ENCODE measurements at regions not wholly inside any gene's neighbourhood (a gene's known extent, or its start where the extent isn't known, plus 50 kb on each side); places are given as distances from the start of the nearest gene placed in this dataset.

DNA sequence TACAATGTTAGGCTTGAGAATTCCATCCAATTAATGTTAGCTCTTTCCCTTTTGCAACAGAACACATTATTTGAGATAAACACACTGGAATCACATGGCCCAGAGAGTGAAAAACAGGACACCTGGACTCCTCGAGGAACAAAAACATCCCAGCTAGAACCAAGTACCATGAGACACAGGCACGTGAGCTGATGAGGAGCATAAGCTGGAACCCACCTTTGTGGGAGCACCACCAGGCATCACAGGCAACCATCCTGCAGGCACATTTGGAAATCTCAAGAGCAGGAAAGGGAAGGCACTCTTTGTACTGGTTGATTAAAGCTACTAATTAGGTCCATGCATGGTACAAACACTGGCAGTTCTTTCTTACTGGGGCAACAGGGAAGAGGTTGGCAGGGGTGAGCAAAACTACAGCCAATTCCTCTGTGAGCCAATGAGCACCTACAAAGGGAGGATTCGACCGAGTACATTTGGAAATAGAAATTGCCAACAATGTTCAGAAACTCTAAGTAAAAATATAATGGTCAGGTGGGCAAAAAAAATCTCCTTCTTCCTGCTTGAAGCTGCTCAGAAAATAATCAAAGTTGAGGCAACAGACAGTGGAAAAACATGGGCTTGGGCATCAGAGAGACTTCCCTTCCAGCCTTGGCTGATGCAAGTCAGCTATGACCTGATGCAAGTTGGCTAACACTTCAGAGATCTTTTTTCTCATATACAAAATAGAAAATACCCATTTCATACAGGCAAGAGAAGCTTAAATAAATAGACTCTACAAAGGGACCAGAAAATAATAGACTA is 216.7 kb downstream of the NUAK1 start:
- H3K27me3 Mint-ChIP-seq (ENCODE audit: low read depth in 2 of 2) = peaks cover 9 to 15% of the 10 kb centered on the region in 2 donors
- H3K4me1 ChIP-seq (ENCODE audit: control insufficient read depth, insufficient read depth, low read length) = no peaks in the 10 kb centered on the region
- no peak overlapping the region for H3K27ac Mint-ChIP-seq
- no peak for ATAC-seq
- no peak overlapping the region for H3K4me3 ChIP-seq (ENCODE audit: low read length)
- no peak overlapping the region for H3K27ac ChIP-seq (ENCODE audit: low read length)
- no peaks in the 10 kb centered on the region for H3K36me3 Mint-ChIP-seq
- no peak overlapping the region for H3K4me3 Mint-ChIP-seq
- H3K27me3 ChIP-seq (ENCODE audit: control insufficient read depth, insufficient read depth, low read length) = no peaks in the 10 kb centered on the region
- DNase-seq = no peak
- intact Hi-C loops (cut with micrococcal nuclease) = no loop called here
- TF ChIP-seq, protein P1, sequence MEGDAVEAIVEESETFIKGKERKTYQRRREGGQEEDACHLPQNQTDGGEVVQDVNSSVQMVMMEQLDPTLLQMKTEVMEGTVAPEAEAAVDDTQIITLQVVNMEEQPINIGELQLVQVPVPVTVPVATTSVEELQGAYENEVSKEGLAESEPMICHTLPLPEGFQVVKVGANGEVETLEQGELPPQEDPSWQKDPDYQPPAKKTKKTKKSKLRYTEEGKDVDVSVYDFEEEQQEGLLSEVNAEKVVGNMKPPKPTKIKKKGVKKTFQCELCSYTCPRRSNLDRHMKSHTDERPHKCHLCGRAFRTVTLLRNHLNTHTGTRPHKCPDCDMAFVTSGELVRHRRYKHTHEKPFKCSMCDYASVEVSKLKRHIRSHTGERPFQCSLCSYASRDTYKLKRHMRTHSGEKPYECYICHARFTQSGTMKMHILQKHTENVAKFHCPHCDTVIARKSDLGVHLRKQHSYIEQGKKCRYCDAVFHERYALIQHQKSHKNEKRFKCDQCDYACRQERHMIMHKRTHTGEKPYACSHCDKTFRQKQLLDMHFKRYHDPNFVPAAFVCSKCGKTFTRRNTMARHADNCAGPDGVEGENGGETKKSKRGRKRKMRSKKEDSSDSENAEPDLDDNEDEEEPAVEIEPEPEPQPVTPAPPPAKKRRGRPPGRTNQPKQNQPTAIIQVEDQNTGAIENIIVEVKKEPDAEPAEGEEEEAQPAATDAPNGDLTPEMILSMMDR (IDR thresholded peaks at IDR 0.05) = no peak
- no peaks in the 10 kb centered on the region for H3K9me3 ChIP-seq (ENCODE audit: control insufficient read depth, insufficient read depth, low read length)
- no peaks in the 10 kb centered on the region for H3K36me3 ChIP-seq (ENCODE audit: control insufficient read depth, insufficient read depth, low read length)
- no peaks in the 10 kb centered on the region for H3K4me1 Mint-ChIP-seq
- 88% methylated on average over 4 of the region's 4 CpGs for WGBS (ENCODE audit: insufficient coverage)
- no peaks in the 10 kb centered on the region for H3K9me3 Mint-ChIP-seq

DNA sequence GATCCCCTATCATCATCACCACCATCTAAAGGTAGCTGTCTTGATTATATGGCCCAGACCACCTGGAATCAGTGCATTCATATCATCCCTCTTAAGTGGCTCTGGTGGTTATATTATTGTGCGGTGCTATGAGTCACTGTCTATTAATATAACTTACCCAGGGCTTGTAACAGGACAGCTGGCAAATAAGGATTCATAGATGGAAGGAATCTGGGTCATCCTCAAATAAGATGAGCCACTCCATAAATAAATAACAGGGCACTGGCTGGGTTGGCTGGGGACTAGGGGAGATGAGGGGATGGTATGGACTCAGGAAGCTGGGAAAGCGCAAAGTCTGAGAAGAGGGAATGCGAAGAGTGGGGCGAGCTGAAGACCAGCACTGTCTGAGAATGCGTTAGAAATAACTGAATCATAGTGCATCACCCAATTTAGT is 216.1 kb downstream of the NUAK1 start:
- H3K9me3 ChIP-seq (ENCODE audit: control insufficient read depth, insufficient read depth, low read length) = no peaks in the 10 kb centered on the region
- DNase-seq (no peak), ATAC-seq (no peak)
- Mint-ChIP-seq H3K27me3 (ENCODE audit: low read depth in 2 of 2) (peaks cover 9 to 17% of the 10 kb centered on the region in 2 donors), H3K27ac (no peak overlapping the region), H3K4me3 (no peak overlapping the region), H3K36me3 (no peaks in the 10 kb centered on the region), H3K4me1 (no peaks in the 10 kb centered on the region), H3K9me3 (peaks cover 0 to under 1% of the 10 kb centered on the region in 2 donors)
- intact Hi-C loops (cut with micrococcal nuclease) = no loop called here
- no peak overlapping the region for H3K27ac ChIP-seq (ENCODE audit: low read length)
- no peaks in the 10 kb centered on the region for H3K27me3 ChIP-seq (ENCODE audit: control insufficient read depth, insufficient read depth, low read length)
- no peaks in the 10 kb centered on the region for H3K36me3 ChIP-seq (ENCODE audit: control insufficient read depth, insufficient read depth, low read length)
- H3K4me1 ChIP-seq (ENCODE audit: control insufficient read depth, insufficient read depth, low read length) = no peaks in the 10 kb centered on the region
- TF ChIP-seq, protein P1 (IDR thresholded peaks at IDR 0.05) = no peak
- no peak overlapping the region for H3K4me3 ChIP-seq (ENCODE audit: low read length)
- WGBS (ENCODE audit: insufficient coverage) = 97% methylated on average over 4 of the region's 5 CpGs

DNA sequence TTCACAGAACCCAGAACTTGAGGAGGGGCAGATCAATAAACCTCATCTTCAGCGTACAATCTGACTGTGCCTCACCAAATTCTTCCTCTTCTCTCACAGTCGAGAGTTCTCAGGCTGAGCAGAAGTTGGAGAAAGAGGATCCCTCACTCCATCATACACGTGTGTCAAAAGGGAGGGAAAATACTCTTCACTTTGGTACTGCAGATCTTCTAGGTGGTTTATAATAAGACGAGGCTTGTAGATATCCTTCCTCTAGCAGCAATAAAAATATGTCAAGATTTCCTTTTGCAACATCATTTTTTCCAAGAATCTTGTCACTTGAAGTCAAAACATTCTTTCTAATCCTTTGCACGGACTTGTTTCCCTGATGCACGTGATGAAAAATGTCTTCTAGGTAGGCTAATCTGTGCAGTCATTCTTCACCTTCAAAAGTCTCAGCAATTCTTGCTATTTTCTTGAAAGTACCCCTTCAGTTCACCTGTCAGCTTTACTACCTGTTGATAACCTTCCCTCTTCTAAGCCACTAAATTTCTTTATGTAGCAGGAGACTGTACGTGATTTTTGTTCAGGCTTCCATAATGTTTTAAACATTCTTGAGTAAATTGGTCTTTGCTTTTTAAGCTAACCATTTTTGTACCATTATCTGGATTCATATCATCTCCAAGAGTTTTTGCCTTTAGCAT is 214.1 kb downstream of the NUAK1 start:
- H3K27me3 Mint-ChIP-seq (ENCODE audit: low read depth in 2 of 2) = peaks cover 5 to 13% of the 10 kb centered on the region in 2 donors
- no peaks in the 10 kb centered on the region for H3K27me3 ChIP-seq (ENCODE audit: control insufficient read depth, insufficient read depth, low read length)
- no peaks in the 10 kb centered on the region for H3K9me3 ChIP-seq (ENCODE audit: control insufficient read depth, insufficient read depth, low read length)
- H3K9me3 Mint-ChIP-seq = peaks cover 0 to 2% of the 10 kb centered on the region in 2 donors
- no peak overlapping the region for H3K27ac ChIP-seq (ENCODE audit: low read length)
- no peaks in the 10 kb centered on the region for H3K36me3 Mint-ChIP-seq
- ATAC-seq = no peak
- intact Hi-C loops (cut with micrococcal nuclease) = no loop called here
- H3K27ac Mint-ChIP-seq = no peak overlapping the region
- no peaks in the 10 kb centered on the region for H3K4me1 ChIP-seq (ENCODE audit: control insufficient read depth, insufficient read depth, low read length)
- no peak overlapping the region for H3K4me3 ChIP-seq (ENCODE audit: low read length)
- WGBS (ENCODE audit: insufficient coverage) = 83% methylated on average over 5 of the region's 7 CpGs
- no peak for DNase-seq
- no peaks in the 10 kb centered on the region for H3K36me3 ChIP-seq (ENCODE audit: control insufficient read depth, insufficient read depth, low read length)
- no peak overlapping the region for H3K4me3 Mint-ChIP-seq
- H3K4me1 Mint-ChIP-seq = no peaks in the 10 kb centered on the region
- TF ChIP-seq, protein P1 (IDR thresholded peaks at IDR 0.05) = no peak

All from natural killer cell (primary cell).